B cell (primary cell): ENCODE measurements at regions not wholly inside any gene's neighbourhood (a gene's known extent, or its start where the extent isn't known, plus 50 kb on each side); places are given as distances from the start of the nearest gene placed in this dataset.

Experiments
- ATAC-seq: fragments of 200-7000 bp; cut with Tn5 transposase; one replicate; pipeline ENCODE4 v1.10.0; 2021; ENCODE audit warnings: low read depth, mild to moderate bottlenecking, moderate number of reproducible peaks, moderate library complexity
- CTCF ChIA-PET: fragments of 350-600 bp; sonication (Branson Sonifier 250); formaldehyde crosslinking; loops from one replicate; lab custom pipeline; 2021; ENCODE audit warnings: antibody characterized with exemption, inconsistent platforms; lab: Charles Lee
- POLR2A ChIA-PET: fragments of 350-600 bp; sonication (Branson Sonifier 250); formaldehyde crosslinking; loops from one replicate; lab custom pipeline; 2021; ENCODE audit warnings: antibody characterized with exemption; lab: Charles Lee
- DNase-seq: peaks from one replicate; pipeline ENCODE4 v3.0.0; 2013
- H2AFZ ChIP-seq: 2 replicates; pipeline ENCODE4 v1.6.1; 2012; ENCODE audit warnings: mild to moderate bottlenecking, low read depth, low read length; ENCODE audit not compliant: insufficient read depth, poor library complexity, severe bottlenecking
- H3K27ac ChIP-seq, 2 donors: 1 replicate in 1 of 2; 2 replicates in 1 of 2; pipeline ENCODE4 v1.5.1; 2012 to 2013; ENCODE audit warnings: low read length in 2 of 2, mild to moderate bottlenecking in 2 of 2, moderate library complexity in 1 of 2
- H3K27me3 ChIP-seq, 4 experiments: fragments of 200-600 bp in 1 of 4; sonication (generic) in 1 of 4; replicated peaks in 1 of 4; 1 replicate in 2 of 4; 2 replicates in 2 of 4; pipeline versions ENCODE4 v1.6.1 to v1.7.0; 2013 to 2016; ENCODE audit warnings: low read length in 3 of 4, mild to moderate bottlenecking in 2 of 4, mixed read lengths in 1 of 4, moderate library complexity in 1 of 4; ENCODE audit not compliant: insufficient read depth in 4 of 4, control insufficient read depth in 3 of 4; ENCODE audit errors: control extremely low read depth in 1 of 4
- H3K36me3 ChIP-seq, 2 experiments: replicated peaks in 1 of 2; 1 replicate in 1 of 2; 2 replicates in 1 of 2; pipeline versions ENCODE4 v1.6.1 to v1.7.1; 2013; ENCODE audit warnings: low read length in 1 of 2; ENCODE audit not compliant: insufficient read depth in 2 of 2, control insufficient read depth in 1 of 2; ENCODE audit errors: control extremely low read depth in 1 of 2, extremely low read depth in 1 of 2
- H3K4me1 ChIP-seq, 2 donors: fragments of 200-600 bp in 1 of 2; sonication (generic) in 1 of 2; 1 replicate in 1 of 2; 2 replicates in 1 of 2; pipeline versions ENCODE4 v1.5.1 to v1.6.1; 2013 to 2017; ENCODE audit warnings: low read length in 2 of 2; ENCODE audit not compliant: control insufficient read depth in 2 of 2, insufficient read depth in 2 of 2
- H3K4me2 ChIP-seq: replicated peaks from 2 replicates; pipeline ENCODE3; 2012; ENCODE audit warnings: mild to moderate bottlenecking, low read depth, low read length; ENCODE audit not compliant: poor library complexity, severe bottlenecking
- H3K4me3 ChIP-seq, 5 experiments: fragments of 200-600 bp in 1 of 5; sonication (generic) in 1 of 5; 1 replicate in 3 of 5; 2 replicates in 2 of 5; pipeline versions ENCODE4 v1.5.1 to v1.7.0; 2011 to 2016; ENCODE audit warnings: low read length in 4 of 5, mild to moderate bottlenecking in 4 of 5, low read depth in 2 of 5, control low read depth in 1 of 5, moderate library complexity in 1 of 5; ENCODE audit not compliant: insufficient read depth in 1 of 5; ENCODE audit errors: control extremely low read depth in 1 of 5, extremely low read depth in 1 of 5
- H3K79me2 ChIP-seq: fragments of 200-600 bp; sonication (generic); one replicate; pipeline ENCODE4 v1.6.0; 2016; ENCODE audit warnings: low read length; ENCODE audit not compliant: control insufficient read depth, insufficient read depth
- H3K9ac ChIP-seq: fragments of 200-600 bp; sonication (generic); 2 replicates; pipeline ENCODE4 v1.6.1; 2017; ENCODE audit warnings: mild to moderate bottlenecking, low read length, moderate library complexity
- H3K9me3 ChIP-seq, 3 donors: one replicate each; pipeline versions ENCODE4 v1.6.1 to v1.7.1; 2013; ENCODE audit warnings: low read length in 2 of 3; ENCODE audit not compliant: control insufficient read depth in 2 of 3, insufficient read depth in 1 of 3; ENCODE audit errors: control extremely low read depth in 1 of 3
- H4K20me1 ChIP-seq: 2 replicates; pipeline ENCODE4 v1.6.0; 2012; ENCODE audit warnings: mild to moderate bottlenecking, low read length; ENCODE audit not compliant: insufficient read depth, control insufficient read depth, poor library complexity, severe bottlenecking
- H3K27ac Mint-ChIP-seq: one replicate; pipeline ENCODE4 v1.8.0; 2021; ENCODE audit warnings: mixed read lengths
- H3K27me3 Mint-ChIP-seq: one replicate; pipeline ENCODE4 v1.8.0; 2021; ENCODE audit warnings: mixed read lengths
- H3K4me1 Mint-ChIP-seq: one replicate; pipeline ENCODE4 v1.8.0; 2021; ENCODE audit warnings: mixed read lengths
- H3K4me3 Mint-ChIP-seq: one replicate; pipeline ENCODE4 v1.8.0; 2021; ENCODE audit warnings: mixed read lengths
- H3K9me3 Mint-ChIP-seq: one replicate; pipeline ENCODE4 v1.8.0; 2022; ENCODE audit warnings: mixed read lengths; ENCODE audit not compliant: insufficient read depth
- CTCF ChIP-seq: fragments of 200-600 bp; IDR thresholded peaks from one replicate; pipeline ENCODE4 v1.8.0; 2022; ENCODE audit warnings: antibody characterized with exemption, mild to moderate bottlenecking
- EZH2 ChIP-seq: IDR thresholded peaks from 2 replicates; pipeline ENCODE4 v1.6.1; 2012; ENCODE audit warnings: borderline replicate concordance, low read depth, mild to moderate bottlenecking, moderate library complexity, low read length; ENCODE audit not compliant: insufficient read depth, poor library complexity, severe bottlenecking
- WGBS: methylation state at CpG from one replicate; pipeline ENCODE4 v1.1.5; 2013; ENCODE audit warnings: missing lambda C conversion rate; ENCODE audit not compliant: insufficient coverage; 5-methylcytosine and 5-hydroxymethylcytosine counted together
- intact Hi-C: fragments of 100-400 bp; cut with micrococcal nuclease; formaldehyde crosslinking; loops from one replicate; pipeline ENCODE4 v1.10.0; 2022

DNA sequence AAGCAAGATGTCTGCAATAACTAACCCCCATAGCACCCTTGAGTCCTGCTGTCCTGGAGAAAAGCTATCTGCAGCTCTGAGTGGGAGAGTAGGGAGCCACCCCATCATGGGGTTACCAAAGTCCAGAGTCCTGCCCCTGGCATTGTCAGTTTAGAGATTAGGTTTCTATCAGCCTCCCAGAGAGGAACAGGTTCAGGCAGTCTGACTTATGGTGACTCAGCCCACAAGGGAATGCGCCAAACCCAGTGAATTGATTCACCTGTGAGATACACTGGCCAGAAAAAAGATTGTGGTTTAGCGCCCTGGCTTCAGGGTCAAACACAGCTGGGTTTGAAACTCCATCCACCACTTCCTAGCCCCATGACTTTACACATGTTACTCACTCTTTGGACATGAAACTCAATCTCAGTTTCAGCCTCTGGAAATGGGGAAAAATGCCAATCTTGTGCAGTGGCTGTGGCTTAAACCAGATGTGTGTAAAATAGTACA, 263.6 kb upstream of the HES1 start:
- Histone ChIP-seq H4K20me1 (no peaks in the 10 kb centered on the region), H3K36me3 (no peaks in the 10 kb centered on the region), H3K9me3 (no peaks in the 10 kb centered on the region), H3K9ac (no peak overlapping the region), H3K27me3 (no peaks in the 10 kb centered on the region), H3K79me2 (no peaks in the 10 kb centered on the region), H3K4me1 (peaks cover 44 to 49% of the 10 kb centered on the region in 2 donors), H3K4me3 (no peak overlapping the region), H3K4me2 (no peak overlapping the region), H2AFZ (no peak overlapping the region), H3K27ac (no peak overlapping the region)
- Mint-ChIP-seq H3K27me3 (peaks cover 4% of the 10 kb centered on the region), H3K9me3 (no peaks in the 10 kb centered on the region), H3K27ac (peak overlapping the region; percentile 53), H3K4me3 (no peak overlapping the region), H3K4me1 (peaks cover 55% of the 10 kb centered on the region)
- TF ChIP-seq EZH2 (no peak), CTCF (no peak)
- ATAC-seq (peak; percentile 38), DNase-seq (peak; percentile 28)
- POLR2A ChIA-PET: no interaction called here
- intact Hi-C loops: loop anchor here (10.0 kb wide), 1 partner anchor 432 kb away; no protein-coding TSS in a partner anchor
- WGBS: 10% methylated on average over 2 of the region's 2 CpGs
- CTCF ChIA-PET: interaction anchor here (1.0 to 1.2 kb wide), 3 partner anchors 30 to 263 kb away, joined by 3 to 4 read pairs (median 3); no protein-coding TSS in a partner anchor

DNA sequence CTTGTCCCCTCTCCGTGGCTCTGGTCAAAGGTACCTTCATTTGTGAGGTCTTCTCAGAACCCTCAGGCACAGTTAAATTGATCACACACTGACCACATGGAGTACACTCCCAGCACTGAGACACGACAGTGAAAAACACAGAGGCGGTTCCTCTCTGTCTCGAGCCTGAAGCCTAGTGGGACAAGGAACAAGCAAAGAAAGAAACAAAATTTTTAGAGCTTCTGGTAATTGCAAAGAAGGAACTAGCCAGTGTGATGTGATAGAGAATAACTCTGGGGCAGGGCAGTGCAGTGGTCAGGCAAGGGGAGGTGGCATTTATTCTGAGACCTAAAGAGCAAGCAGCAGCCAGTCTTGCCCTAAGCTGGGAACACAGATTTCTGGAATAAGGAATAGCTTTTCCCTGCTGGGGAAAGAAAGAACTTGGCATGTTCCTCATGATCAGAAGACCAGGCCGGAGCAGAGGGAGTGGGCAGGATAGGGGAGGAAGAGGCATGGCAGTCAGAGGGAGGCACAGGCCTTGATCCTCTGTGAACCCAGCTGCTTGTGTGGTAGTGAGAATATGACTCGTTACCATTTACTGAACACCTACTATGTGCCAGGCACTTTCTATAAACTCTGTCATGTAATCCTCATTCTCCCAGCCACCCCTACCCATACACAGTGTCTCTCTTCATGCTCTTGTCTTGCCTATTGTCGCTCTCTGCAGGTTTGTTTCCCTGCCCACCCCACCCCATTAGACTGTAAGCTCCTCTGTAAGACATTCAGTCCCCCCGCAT, 262.3 kb upstream of the HES1 start:
- ChIA-PET CTCF (interaction anchor here (1.2 kb wide), 1 partner anchor 96 kb away, joined by 4 read pairs; no protein-coding TSS in a partner anchor), POLR2A (no interaction called here)
- Mint-ChIP-seq H3K9me3 (no peaks in the 10 kb centered on the region), H3K27me3 (peaks cover 4% of the 10 kb centered on the region), H3K4me3 (no peak overlapping the region), H3K4me1 (peaks cover 42% of the 10 kb centered on the region), H3K27ac (no peak overlapping the region)
- H3K27ac ChIP-seq: no peak overlapping the region
- no peaks in the 10 kb centered on the region for H3K9me3 ChIP-seq
- WGBS: over 99% methylated on average over 6 of the region's 8 CpGs
- TF ChIP-seq EZH2: no peak
- no peak for TF ChIP-seq CTCF
- no peak overlapping the region for H3K4me3 ChIP-seq
- no peak for DNase-seq
- no peak overlapping the region for H3K4me2 ChIP-seq
- H4K20me1 ChIP-seq: no peaks in the 10 kb centered on the region
- H3K9ac ChIP-seq: no peak overlapping the region
- H3K4me1 ChIP-seq: peaks cover 31 to 36% of the 10 kb centered on the region in 2 donors
- no peaks in the 10 kb centered on the region for H3K36me3 ChIP-seq
- no peaks in the 10 kb centered on the region for H3K79me2 ChIP-seq
- intact Hi-C loops: loop anchor here (10.0 kb wide), 1 partner anchor 431 kb away; no protein-coding TSS in a partner anchor
- H2AFZ ChIP-seq: no peak overlapping the region
- H3K27me3 ChIP-seq: no peaks in the 10 kb centered on the region
- ATAC-seq: no peak
